ENCODE measurements at regions not wholly inside any gene's neighbourhood (a gene's known extent, or its start where the extent isn't known, plus 50 kb on each side); places are given as distances from the start of the nearest gene placed in this dataset.

- Histone ChIP-seq H3K27ac (no peak overlapping the region), H3K4me3 (no peak overlapping the region), H3K36me3 (ENCODE audit: low read depth, missing control alignments) (no peaks in the 10 kb centered on the region), H3K4me1 (no peaks in the 10 kb centered on the region), H3K27me3 (no peaks in the 10 kb centered on the region), H3K9me3 (no peaks in the 10 kb centered on the region)
- WGBS, 2 donors, result 93% methylated on average over 3 of the region's 3 CpGs; no CpG with 5 or more reads in 1 of the 2 donors
- DNase-seq, result no peak
- TF ChIP-seq POLR2A (IDR thresholded peaks at IDR 0.05), result no peak
- TF ChIP-seq, protein P1, sequence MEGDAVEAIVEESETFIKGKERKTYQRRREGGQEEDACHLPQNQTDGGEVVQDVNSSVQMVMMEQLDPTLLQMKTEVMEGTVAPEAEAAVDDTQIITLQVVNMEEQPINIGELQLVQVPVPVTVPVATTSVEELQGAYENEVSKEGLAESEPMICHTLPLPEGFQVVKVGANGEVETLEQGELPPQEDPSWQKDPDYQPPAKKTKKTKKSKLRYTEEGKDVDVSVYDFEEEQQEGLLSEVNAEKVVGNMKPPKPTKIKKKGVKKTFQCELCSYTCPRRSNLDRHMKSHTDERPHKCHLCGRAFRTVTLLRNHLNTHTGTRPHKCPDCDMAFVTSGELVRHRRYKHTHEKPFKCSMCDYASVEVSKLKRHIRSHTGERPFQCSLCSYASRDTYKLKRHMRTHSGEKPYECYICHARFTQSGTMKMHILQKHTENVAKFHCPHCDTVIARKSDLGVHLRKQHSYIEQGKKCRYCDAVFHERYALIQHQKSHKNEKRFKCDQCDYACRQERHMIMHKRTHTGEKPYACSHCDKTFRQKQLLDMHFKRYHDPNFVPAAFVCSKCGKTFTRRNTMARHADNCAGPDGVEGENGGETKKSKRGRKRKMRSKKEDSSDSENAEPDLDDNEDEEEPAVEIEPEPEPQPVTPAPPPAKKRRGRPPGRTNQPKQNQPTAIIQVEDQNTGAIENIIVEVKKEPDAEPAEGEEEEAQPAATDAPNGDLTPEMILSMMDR (IDR thresholded peaks at IDR 0.05), result no peak
- intact Hi-C loops (cut with DNase I; ENCODE audit: low total_unique reads), result no loop called here
Measured at GRCh38 chr7:86226191-86226590, 417.5 kb upstream of the GRM3 start.

- Histone ChIP-seq H3K4me3 (no peak overlapping the region), H3K9me3 (no peaks in the 10 kb centered on the region), H3K27ac (no peak overlapping the region), H3K27me3 (no peaks in the 10 kb centered on the region), H3K4me1 (no peaks in the 10 kb centered on the region), H3K36me3 (ENCODE audit: low read depth, missing control alignments) (no peaks in the 10 kb centered on the region)
- TF ChIP-seq, protein P1 (IDR thresholded peaks at IDR 0.05), result no peak
- no peak for TF ChIP-seq POLR2A (IDR thresholded peaks at IDR 0.05)
- intact Hi-C loops (cut with DNase I; ENCODE audit: low total_unique reads), result no loop called here
- 95 to 100% methylated on average over 1 of the region's 1 CpG for WGBS, 2 donors
- DNase-seq, result no peak
Measured at GRCh38 chr7:86222806-86223205, 420.9 kb upstream of the GRM3 start.

GRCh38 chr7:86214734-86215133 lies 429.0 kb upstream of the GRM3 start:
- H3K27me3 ChIP-seq, result no peaks in the 10 kb centered on the region
- no peaks in the 10 kb centered on the region for H3K4me1 ChIP-seq
- no peak overlapping the region for H3K4me3 ChIP-seq
- 85 to 90% methylated on average over 4 of the region's 4 CpGs for WGBS, 2 donors
- intact Hi-C loops (cut with DNase I; ENCODE audit: low total_unique reads), result no loop called here
- no peak for DNase-seq
- no peak overlapping the region for H3K27ac ChIP-seq
- no peaks in the 10 kb centered on the region for H3K36me3 ChIP-seq (ENCODE audit: low read depth, missing control alignments)
- no peaks in the 10 kb centered on the region for H3K9me3 ChIP-seq
- TF ChIP-seq, protein P1 (IDR thresholded peaks at IDR 0.05), result no peak
- no peak for TF ChIP-seq POLR2A (IDR thresholded peaks at IDR 0.05)

DNA sequence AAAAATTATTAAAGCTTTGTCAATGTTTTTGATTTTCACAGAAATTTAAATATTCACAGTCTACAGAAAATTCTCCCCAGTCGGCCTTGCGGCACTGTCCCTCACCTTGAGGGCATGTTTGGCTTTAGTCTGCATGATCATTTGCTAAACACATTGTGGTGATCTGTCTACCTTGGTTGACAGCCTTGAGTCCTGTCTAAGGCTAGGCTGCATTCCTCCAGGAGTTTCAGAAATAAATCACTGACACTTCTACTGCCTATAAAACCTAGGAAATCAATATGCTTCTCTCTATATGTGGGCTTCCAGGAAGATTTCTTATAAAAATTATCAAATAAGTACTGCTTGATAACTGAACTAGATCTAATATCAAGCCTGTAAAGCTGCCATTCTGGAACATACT lies 430.7 kb upstream of the GRM3 start:
- 66 to 80% methylated on average over 2 of the region's 2 CpGs for WGBS, 2 donors
- no peaks in the 10 kb centered on the region for H3K9me3 ChIP-seq
- no peak overlapping the region for H3K4me3 ChIP-seq
- no peak for DNase-seq
- H3K36me3 ChIP-seq (ENCODE audit: low read depth, missing control alignments), result no peaks in the 10 kb centered on the region
- H3K27me3 ChIP-seq, result no peaks in the 10 kb centered on the region
- no peak overlapping the region for H3K27ac ChIP-seq
- intact Hi-C loops (cut with DNase I; ENCODE audit: low total_unique reads), result no loop called here
- no peaks in the 10 kb centered on the region for H3K4me1 ChIP-seq
- TF ChIP-seq POLR2A (IDR thresholded peaks at IDR 0.05), result no peak
- TF ChIP-seq, protein P1 (IDR thresholded peaks at IDR 0.05), result no peak

DNA sequence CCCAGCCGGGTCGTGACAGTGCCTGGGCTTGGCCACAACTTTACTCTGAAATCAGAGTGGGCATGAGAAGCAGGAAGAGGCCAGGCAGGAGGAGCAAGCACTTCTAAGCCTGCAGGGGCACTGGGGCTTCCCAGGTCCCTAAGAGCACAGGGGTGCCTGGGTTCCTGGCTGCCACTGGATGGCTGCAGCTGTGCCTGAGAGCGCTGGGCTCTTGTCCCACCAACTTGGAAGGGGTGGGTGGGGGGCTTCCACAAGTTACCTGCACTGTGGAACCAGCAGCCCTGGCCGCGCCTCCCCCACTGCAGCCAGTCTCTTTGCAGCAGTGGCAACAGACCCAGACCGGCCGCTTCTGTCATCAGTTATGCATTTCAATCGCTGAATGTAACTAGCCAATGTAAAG lies 434.7 kb upstream of the GRM3 start:
- DNase-seq, result no peak
- intact Hi-C loops (cut with DNase I; ENCODE audit: low total_unique reads), result no loop called here
- H3K4me1 ChIP-seq, result no peaks in the 10 kb centered on the region
- H3K27me3 ChIP-seq, result no peaks in the 10 kb centered on the region
- H3K27ac ChIP-seq, result no peak overlapping the region
- no peak for TF ChIP-seq POLR2A (IDR thresholded peaks at IDR 0.05)
- TF ChIP-seq, protein P1 (IDR thresholded peaks at IDR 0.05), result no peak
- H3K36me3 ChIP-seq (ENCODE audit: low read depth, missing control alignments), result no peaks in the 10 kb centered on the region
- WGBS, 2 donors, result 89 to 94% methylated on average over 6 to 8 of the region's 8 CpGs
- no peak overlapping the region for H3K4me3 ChIP-seq
- H3K9me3 ChIP-seq, result no peaks in the 10 kb centered on the region
